IPS-18a (cell line): ENCODE measurements at regions not wholly inside any gene's neighbourhood (a gene's known extent, or its start where the extent isn't known, plus 50 kb on each side); places are given as distances from the start of the nearest gene placed in this dataset.
"Not testable (repeated sequence)": the region's sequence is repeated elsewhere in the genome, so short reads cannot be mapped to it uniquely, and the experiment has no call there.

Experiments
- H3K27ac ChIP-seq: one replicate; pipeline ENCODE4 v1.5.1; 2013; ENCODE audit warnings: low read length
- H3K27me3 ChIP-seq: one replicate; pipeline ENCODE4 v1.6.1; 2013; ENCODE audit warnings: mild to moderate bottlenecking, low read length; ENCODE audit not compliant: control insufficient read depth, insufficient read depth
- H3K36me3 ChIP-seq: one replicate; pipeline ENCODE4 v1.6.1; 2013; ENCODE audit warnings: low read depth, low read length; ENCODE audit not compliant: control insufficient read depth
- H3K4me1 ChIP-seq: one replicate; pipeline ENCODE4 v1.6.1; 2013; ENCODE audit warnings: low read depth, low read length; ENCODE audit not compliant: control insufficient read depth
- H3K4me3 ChIP-seq: one replicate; pipeline ENCODE4 v1.5.1; 2013; ENCODE audit warnings: low read length
- H3K9ac ChIP-seq: one replicate; pipeline ENCODE4 v1.6.1; 2013; ENCODE audit warnings: mild to moderate bottlenecking, low read length, moderate library complexity
- H3K9me3 ChIP-seq: one replicate; pipeline ENCODE4 v1.6.1; 2013; ENCODE audit warnings: low read depth, low read length; ENCODE audit not compliant: control insufficient read depth

DNA sequence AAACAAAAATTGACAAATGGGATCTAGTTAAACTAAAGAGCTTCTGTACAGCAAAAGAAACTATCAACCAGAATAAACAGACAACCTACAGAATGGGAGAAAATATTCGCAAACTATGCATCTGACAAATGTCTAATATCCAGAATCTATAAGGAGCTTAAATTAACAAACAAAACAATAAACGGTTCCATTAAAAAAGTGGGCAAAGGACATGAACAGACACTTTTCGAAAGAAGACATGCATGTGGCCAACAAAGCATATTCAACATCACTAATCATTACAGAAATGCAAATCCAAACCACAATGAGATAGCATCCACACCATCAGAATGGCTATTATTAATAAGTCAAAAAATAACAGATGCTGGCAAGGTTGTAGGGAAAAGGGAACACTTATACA is 50.5 kb upstream of the MED13L start:
- not testable (repeated sequence) for H3K27me3 ChIP-seq, H3K27ac ChIP-seq, H3K36me3 ChIP-seq, H3K4me1 ChIP-seq, H3K9me3 ChIP-seq, H3K4me3 ChIP-seq, H3K9ac ChIP-seq

GRCh38 chr12:116331876-116332275 is 54.4 kb upstream of the MED13L start:
- Histone ChIP-seq H3K9me3 (no peaks in the 10 kb centered on the region), H3K27me3 (no peaks in the 10 kb centered on the region), H3K4me3 (no peak overlapping the region), H3K36me3 (no peaks in the 10 kb centered on the region), H3K4me1 (no peaks in the 10 kb centered on the region), H3K27ac (no peak overlapping the region), H3K9ac (no peak overlapping the region)

DNA sequence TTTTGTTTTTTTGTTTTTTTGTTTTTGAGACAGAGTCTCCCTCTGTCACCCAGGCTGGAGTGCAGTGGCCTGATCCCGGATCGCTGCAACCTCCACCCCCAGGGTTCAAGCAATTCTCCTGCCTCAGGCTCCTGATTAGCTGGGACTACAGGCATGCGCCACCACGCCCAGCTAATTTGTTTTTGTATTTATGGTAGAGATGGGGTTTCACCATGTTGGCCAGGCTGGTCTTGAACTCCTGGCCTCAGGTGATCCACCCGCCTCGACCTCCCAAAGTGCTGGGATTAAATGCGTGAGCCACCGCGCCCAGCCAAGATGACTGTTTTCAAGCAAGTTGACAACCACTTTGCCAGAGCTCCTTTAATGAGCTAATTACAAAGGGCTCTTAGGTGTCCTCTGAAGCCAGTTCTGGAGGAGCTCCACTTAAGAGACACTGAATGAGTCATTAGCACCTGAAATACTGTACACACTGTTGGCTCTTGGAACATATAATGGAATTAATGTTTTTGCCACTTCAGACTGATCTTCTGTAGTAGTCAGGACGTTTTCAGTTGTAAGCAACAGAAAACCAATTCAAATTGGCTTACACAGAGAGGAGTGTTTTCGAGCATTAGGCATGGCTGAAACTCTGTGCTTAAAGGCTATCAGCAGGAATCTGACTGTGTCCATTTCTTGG is 55.4 kb upstream of the MED13L start:
- Histone ChIP-seq H3K9ac (no peak overlapping the region), H3K27me3 (no peaks in the 10 kb centered on the region), H3K9me3 (no peaks in the 10 kb centered on the region), H3K4me3 (no peak overlapping the region), H3K36me3 (no peaks in the 10 kb centered on the region), H3K27ac (no peak overlapping the region), H3K4me1 (peaks cover 3% of the 10 kb centered on the region)

DNA sequence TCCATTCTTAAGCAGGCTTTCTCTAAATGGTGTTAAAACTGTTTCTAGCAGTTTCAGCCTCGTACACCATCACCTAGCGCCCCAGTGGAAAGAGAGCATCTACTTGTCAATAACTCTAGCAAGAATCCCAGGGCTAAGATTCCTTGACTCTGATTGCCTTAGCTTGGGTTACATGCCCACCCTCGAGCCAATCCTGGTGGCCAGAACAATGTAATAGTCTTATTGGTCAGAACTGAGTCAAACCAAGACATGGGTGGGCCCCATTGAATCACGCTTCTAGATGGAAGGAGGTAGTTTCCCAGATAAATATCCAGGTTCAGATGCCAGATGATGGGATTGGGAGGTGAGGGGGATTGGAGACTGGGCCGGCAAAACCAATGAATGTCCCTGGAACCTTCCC is 55.9 kb upstream of the MED13L start:
- H3K4me1 ChIP-seq = peaks cover 3% of the 10 kb centered on the region
- H3K27me3 ChIP-seq = no peaks in the 10 kb centered on the region
- H3K4me3 ChIP-seq = no peak overlapping the region
- H3K9ac ChIP-seq = no peak overlapping the region
- no peak overlapping the region for H3K27ac ChIP-seq
- H3K36me3 ChIP-seq = no peaks in the 10 kb centered on the region
- H3K9me3 ChIP-seq = no peaks in the 10 kb centered on the region

DNA sequence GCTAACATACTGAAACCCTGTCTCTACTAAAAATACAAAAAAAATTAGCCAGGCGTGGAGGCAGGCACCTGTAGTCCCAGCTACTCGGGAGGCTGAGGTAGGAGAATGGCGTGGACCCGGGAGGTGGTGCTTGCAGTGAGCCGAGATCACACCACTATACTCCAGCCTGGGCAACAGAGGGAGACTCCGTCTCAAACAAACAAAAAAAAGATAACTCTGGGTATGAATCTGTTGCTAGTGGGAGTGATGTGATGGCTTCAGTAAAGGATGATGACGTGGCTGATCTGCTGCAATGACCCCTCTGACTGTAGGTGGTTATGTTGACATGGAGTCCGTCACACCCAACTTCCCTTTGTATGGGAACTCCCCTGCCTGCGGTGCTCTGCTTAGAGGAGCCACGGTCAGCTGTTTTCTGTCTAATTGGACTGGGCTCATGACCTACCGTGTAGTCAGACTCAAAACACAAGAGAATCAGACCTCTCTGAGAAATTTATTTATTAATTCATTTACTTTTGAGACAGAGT is 59.1 kb upstream of the MED13L start:
- Histone ChIP-seq H3K9ac (no peak overlapping the region), H3K36me3 (no peaks in the 10 kb centered on the region), H3K4me1 (peaks cover 9% of the 10 kb centered on the region), H3K9me3 (no peaks in the 10 kb centered on the region), H3K4me3 (no peak overlapping the region), H3K27ac (no peak overlapping the region), H3K27me3 (no peaks in the 10 kb centered on the region)

- no peaks in the 10 kb centered on the region for H3K36me3 ChIP-seq
- H3K27me3 ChIP-seq = no peaks in the 10 kb centered on the region
- peaks cover 9% of the 10 kb centered on the region for H3K4me1 ChIP-seq
- no peak overlapping the region for H3K27ac ChIP-seq
- H3K4me3 ChIP-seq = no peak overlapping the region
- no peak overlapping the region for H3K9ac ChIP-seq
- no peaks in the 10 kb centered on the region for H3K9me3 ChIP-seq
These were observed 59.8 kb upstream of the MED13L start for GRCh38 chr12:116337312-116337711.

GRCh38 chr12:116338064-116338846 is 60.8 kb upstream of the MED13L start:
- Histone ChIP-seq H3K27ac (no peak overlapping the region), H3K9ac (no peak overlapping the region), H3K9me3 (no peaks in the 10 kb centered on the region)

DNA sequence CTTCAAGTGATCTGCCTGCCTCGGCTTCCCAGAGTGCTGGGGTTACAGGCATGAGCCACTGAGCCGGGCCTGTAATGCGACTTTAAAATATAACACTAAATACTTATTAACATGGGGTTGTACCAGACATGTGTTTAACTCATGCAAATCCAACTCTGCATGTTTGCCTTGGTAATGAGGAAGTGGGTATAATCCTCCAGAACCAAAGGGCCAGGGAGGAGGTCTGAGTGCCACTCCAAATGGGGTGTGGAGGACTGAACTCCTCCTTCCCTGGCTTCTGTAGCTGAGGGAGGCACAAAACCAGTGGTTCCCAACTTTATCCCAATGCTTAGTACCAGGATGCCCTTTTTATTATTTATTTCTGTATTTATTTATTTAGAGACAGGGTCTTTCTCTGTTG is 61.6 kb upstream of the MED13L start:
- no peaks in the 10 kb centered on the region for H3K27me3 ChIP-seq
- peaks cover 9% of the 10 kb centered on the region for H3K4me1 ChIP-seq
- H3K36me3 ChIP-seq = no peaks in the 10 kb centered on the region
- no peak overlapping the region for H3K27ac ChIP-seq
- no peak overlapping the region for H3K4me3 ChIP-seq
- H3K9me3 ChIP-seq = no peaks in the 10 kb centered on the region
- H3K9ac ChIP-seq = no peak overlapping the region

More at GRCh38 chr12:116338064-116338846, 60.8 kb upstream of the MED13L start:
- H3K27me3 ChIP-seq = no peaks in the 10 kb centered on the region
- no peaks in the 10 kb centered on the region for H3K36me3 ChIP-seq
- H3K4me3 ChIP-seq = no peak overlapping the region
- H3K4me1 ChIP-seq = peaks cover 9% of the 10 kb centered on the region

- no peak overlapping the region for H3K9ac ChIP-seq
- no peaks in the 10 kb centered on the region for H3K27me3 ChIP-seq
- H3K4me1 ChIP-seq = peaks cover 9% of the 10 kb centered on the region
- H3K4me3 ChIP-seq = no peak overlapping the region
- no peaks in the 10 kb centered on the region for H3K36me3 ChIP-seq
- no peaks in the 10 kb centered on the region for H3K9me3 ChIP-seq
- no peak overlapping the region for H3K27ac ChIP-seq
These were observed 62.4 kb upstream of the MED13L start for GRCh38 chr12:116339800-116340371.

DNA sequence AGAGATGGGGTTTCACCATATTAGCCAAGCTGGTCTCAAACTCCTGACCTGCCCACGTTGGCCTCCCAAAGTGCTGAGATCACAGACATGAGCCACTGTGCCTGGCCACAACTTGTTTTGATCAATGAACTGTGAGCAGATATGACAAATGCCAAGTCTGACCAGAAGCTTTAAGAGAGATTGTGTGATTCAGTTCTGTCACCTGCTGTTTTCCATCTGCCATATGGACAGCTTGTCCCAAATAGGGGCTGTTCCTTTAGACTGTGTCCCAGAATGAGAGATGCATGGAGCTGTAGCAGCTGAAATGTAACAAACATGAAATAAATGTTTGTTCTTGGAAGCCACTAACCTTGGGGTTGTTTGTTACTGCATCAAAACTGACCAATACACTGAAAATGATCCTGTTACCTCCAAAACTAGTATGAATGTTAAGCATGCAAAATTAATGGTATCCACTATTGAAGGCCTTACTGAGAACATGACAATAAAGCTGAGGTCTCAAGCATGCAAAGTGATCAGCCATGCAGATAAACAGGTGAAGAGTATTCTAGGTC is 65.9 kb upstream of the MED13L start:
- no peak overlapping the region for H3K9ac ChIP-seq
- H3K36me3 ChIP-seq = no peaks in the 10 kb centered on the region
- no peak overlapping the region for H3K27ac ChIP-seq
- no peak overlapping the region for H3K4me3 ChIP-seq
- H3K4me1 ChIP-seq = peaks cover 14% of the 10 kb centered on the region
- H3K27me3 ChIP-seq = no peaks in the 10 kb centered on the region
- no peaks in the 10 kb centered on the region for H3K9me3 ChIP-seq

DNA sequence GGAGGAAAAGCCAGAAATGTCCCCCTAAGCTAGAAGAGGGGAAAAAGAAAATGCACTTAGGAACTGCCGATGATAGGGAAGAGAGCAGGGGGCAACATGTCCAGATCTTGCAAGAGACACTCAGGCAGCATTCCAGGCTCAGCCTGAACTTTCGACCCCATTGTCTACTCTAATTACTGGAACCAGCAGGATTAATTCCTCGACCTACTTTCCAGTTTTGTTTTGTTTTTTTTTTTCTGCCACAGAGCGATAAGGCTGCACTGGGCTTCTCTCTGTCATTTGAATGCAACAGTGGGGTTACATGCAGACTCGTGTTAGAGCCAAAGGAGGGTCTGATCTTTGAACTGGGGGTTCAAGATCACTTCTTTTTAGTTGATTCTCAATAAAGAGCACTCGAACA is 68.7 kb upstream of the MED13L start:
- no peaks in the 10 kb centered on the region for H3K9me3 ChIP-seq
- H3K27ac ChIP-seq = no peak overlapping the region
- H3K4me1 ChIP-seq = peaks cover 7% of the 10 kb centered on the region
- H3K27me3 ChIP-seq = no peaks in the 10 kb centered on the region
- H3K4me3 ChIP-seq = no peak overlapping the region
- no peak overlapping the region for H3K9ac ChIP-seq
- no peaks in the 10 kb centered on the region for H3K36me3 ChIP-seq
